A549 (cell line): ENCODE measurements at regions not wholly inside any gene's neighbourhood (a gene's known extent, or its start where the extent isn't known, plus 50 kb on each side); places are given as distances from the start of the nearest gene placed in this dataset.

Source experiments
- ATAC-seq, 2 experiments: fragments of 200-7000 bp in 1 of 2; fragments of >200 bp in 1 of 2; cut with Nextera tagmentation in 1 of 2; cut with Tn5 transposase in 1 of 2; 3 replicates each; pipeline versions ENCODE4 v1.8.0 to v1.9.1; 2018 to 2020; ENCODE audit warnings: mild to moderate bottlenecking in 1 of 2, moderate library complexity in 1 of 2
- CTCF ChIA-PET: fragments of 300-600 bp; sonication (Branson Sonifier 250); formaldehyde crosslinking; extraction: SDS; loops from one replicate; lab custom pipeline; 2021; ENCODE audit warnings: antibody characterized with exemption, inconsistent platforms; lab: Yijun Ruan, JAX
- POLR2A ChIA-PET: fragments of 350-600 bp; formaldehyde crosslinking; extraction: SDS; loops from one replicate; lab custom pipeline; 2021; ENCODE audit warnings: antibody characterized with exemption, inconsistent platforms; lab: Yijun Ruan, JAX
- DNase-seq, 2 experiments: peaks; one replicate each; pipeline versions ENCODE4 v3.0.0 to v3.0.0-alpha.2; 2011 to 2016; ENCODE audit warnings: low read depth in 1 of 2, low spot score in 1 of 2
- FAIRE-seq: peaks from 2 replicates; lab custom pipeline; 2011; peaks lifted over from hg19 to GRCh38; lab: Jason Lieb, UNC
- H3K27ac ChIP-seq, 2 experiments: fragments of >200 bp; sonication (Bioruptor Twin); formaldehyde crosslinking; 3 replicates each; pipeline ENCODE4 v1.5.1; 2016 to 2017
- H3K4me1 ChIP-seq: fragments of >200 bp; sonication (Bioruptor Twin); formaldehyde crosslinking; 3 replicates; pipeline ENCODE4 v1.6.1; 2016
- H3K4me2 ChIP-seq: fragments of >200 bp; sonication (Bioruptor Twin); formaldehyde crosslinking; 3 replicates; pipeline ENCODE4 v1.6.1; 2016
- H3K4me3 ChIP-seq: fragments of >200 bp; sonication (Bioruptor Twin); formaldehyde crosslinking; 3 replicates; pipeline ENCODE4 v1.5.1; 2016
- H3K9me3 ChIP-seq: fragments of >200 bp; sonication (Bioruptor Twin); formaldehyde crosslinking; 3 replicates; pipeline ENCODE4 v1.6.1; 2016
- BHLHE40 ChIP-seq: IDR thresholded peaks from 2 replicates; pipeline ENCODE4 v1.6.1; 2012; ENCODE audit warnings: low read depth, low read length, inconsistent platforms
- ELK1 ChIP-seq: fragments of 150-350 bp; IDR thresholded peaks from 2 replicates; pipeline ENCODE4 v1.6.1; 2014; ENCODE audit warnings: low read depth, mild to moderate bottlenecking, low read length
- EP300 ChIP-seq, 2 experiments: fragments of >200 bp; sonication (Bioruptor Twin); formaldehyde crosslinking; IDR thresholded peaks; 2 replicates in 1 of 2; 3 replicates in 1 of 2; pipeline ENCODE4 v1.6.1; 2016 to 2017
- ESRRA ChIP-seq: fragments of 150-350 bp; IDR thresholded peaks from 2 replicates; pipeline ENCODE4 v1.6.1; 2014; ENCODE audit warnings: mild to moderate bottlenecking, low read length, borderline replicate concordance
- FOSB ChIP-seq: fragments of 250-450 bp; sonication (Bioruptor Pico); IDR thresholded peaks from 2 replicates; pipeline ENCODE4 v1.5.0; 2020; ENCODE audit warnings: mild to moderate bottlenecking, moderate library complexity
- HOXB13 ChIP-seq: fragments of 250-450 bp; sonication (Bioruptor Pico); IDR thresholded peaks from 2 replicates; pipeline ENCODE4 v1.5.0; 2020; ENCODE audit warnings: low read depth, mild to moderate bottlenecking, moderate library complexity
- JUN ChIP-seq, 2 experiments: fragments of >200 bp; sonication (Bioruptor Twin); formaldehyde crosslinking; IDR thresholded peaks; 2 replicates in 1 of 2; 3 replicates in 1 of 2; pipeline ENCODE4 v1.6.1; 2016 to 2017
- KDM1A ChIP-seq: fragments of 200-600 bp; sonication (generic); IDR thresholded peaks from 2 replicates; pipeline ENCODE4 v1.6.1; 2016; ENCODE audit warnings: low read depth, mild to moderate bottlenecking
- KDM5A ChIP-seq: fragments of 200-600 bp; sonication (generic); IDR thresholded peaks from 2 replicates; pipeline ENCODE4 v1.6.1; 2016; ENCODE audit warnings: antibody characterized with exemption, mild to moderate bottlenecking
- MAFK ChIP-seq: fragments of 450-650 bp; IDR thresholded peaks from 2 replicates; pipeline ENCODE4 v1.6.1; 2014; ENCODE audit not compliant: partially characterized antibody
- MAZ ChIP-seq: fragments of 150-350 bp; IDR thresholded peaks from 2 replicates; pipeline ENCODE4 v1.6.1; 2014; ENCODE audit warnings: antibody characterized with exemption, low read depth, low read length, borderline replicate concordance
- MYC ChIP-seq: IDR thresholded peaks from 2 replicates; pipeline ENCODE4 v1.6.1; 2012; ENCODE audit warnings: mild to moderate bottlenecking, inconsistent platforms, low read length, improper control_type of control experiment, borderline replicate concordance
- NPAS2 ChIP-seq: fragments of 250-450 bp; sonication (Bioruptor Pico); IDR thresholded peaks from 2 replicates; pipeline ENCODE4 v1.8.0; 2022; ENCODE audit warnings: mild to moderate bottlenecking, moderate library complexity, borderline replicate concordance
- POLR2A ChIP-seq: IDR thresholded peaks from 2 replicates; pipeline ENCODE4 v1.6.1; 2012; ENCODE audit warnings: mild to moderate bottlenecking, low read length
- RCOR1 ChIP-seq: fragments of 150-350 bp; IDR thresholded peaks from 2 replicates; pipeline ENCODE4 v1.6.1; 2014; ENCODE audit warnings: antibody characterized with exemption, low read length, low read depth
- RFX5 ChIP-seq: fragments of 450-650 bp; IDR thresholded peaks from 2 replicates; pipeline ENCODE4 v1.7.1; 2014; ENCODE audit warnings: antibody characterized with exemption, mild to moderate bottlenecking, moderate library complexity
- TP53 ChIP-seq: fragments of 250-450 bp; sonication (Bioruptor Pico); IDR thresholded peaks from 2 replicates; pipeline ENCODE4 v1.5.0; 2021; ENCODE audit warnings: mild to moderate bottlenecking, moderate library complexity
- ZFP36 ChIP-seq: fragments of 450-650 bp; IDR thresholded peaks from 2 replicates; pipeline ENCODE4 v1.6.1; 2014; ENCODE audit warnings: borderline replicate concordance; ENCODE audit not compliant: partially characterized antibody
- WGBS: methylation state at CpG from one replicate; pipeline ENCODE4 v1.1.6; 2017; ENCODE audit errors: missing lambda C conversion rate; 5-methylcytosine and 5-hydroxymethylcytosine counted together
- TF ChIP-seq, protein P1 (sequence below): IDR thresholded peaks from 2 replicates; pipeline ENCODE4 v1.6.1; 2012; ENCODE audit warnings: low read depth, borderline replicate concordance

GRCh38 chr1:38228718-38229117, 182.1 kb upstream of the POU3F1 start:
- H3K27ac ChIP-seq, result no peak overlapping the region
- CTCF ChIA-PET, result interaction anchor here (1.4 kb wide), 1 partner anchor 18 kb away, joined by 3 read pairs; no protein-coding TSS in a partner anchor
- WGBS, result 23% methylated on average over 3 of the region's 3 CpGs
- H3K4me3 ChIP-seq, result no peak overlapping the region
- H3K9me3 ChIP-seq, result no peaks in the 10 kb centered on the region
- POLR2A ChIA-PET, result no interaction called here
- TF ChIP-seq BHLHE40 (no peak), RFX5 (no peak), RCOR1 (no peak), MAZ (no peak), KDM5A (no peak), HOXB13 (CRISPR knock-in tag) (no peak)
- TF ChIP-seq, protein P1, sequence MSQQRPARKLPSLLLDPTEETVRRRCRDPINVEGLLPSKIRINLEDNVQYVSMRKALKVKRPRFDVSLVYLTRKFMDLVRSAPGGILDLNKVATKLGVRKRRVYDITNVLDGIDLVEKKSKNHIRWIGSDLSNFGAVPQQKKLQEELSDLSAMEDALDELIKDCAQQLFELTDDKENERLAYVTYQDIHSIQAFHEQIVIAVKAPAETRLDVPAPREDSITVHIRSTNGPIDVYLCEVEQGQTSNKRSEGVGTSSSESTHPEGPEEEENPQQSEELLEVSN, result no peak
- TF ChIP-seq, all 56 proteins: peak for 0
- DNase-seq (no peak), FAIRE-seq (no peak), ATAC-seq (no peak)
- H3K4me1 ChIP-seq, result no peaks in the 10 kb centered on the region
- H3K4me2 ChIP-seq, result no peak overlapping the region

- ChIA-PET POLR2A (no interaction called here), CTCF (no interaction called here)
- WGBS, result 56% methylated on average over 3 of the region's 3 CpGs
- Histone ChIP-seq H3K9me3 (no peaks in the 10 kb centered on the region), H3K4me1 (no peaks in the 10 kb centered on the region), H3K4me2 (no peak overlapping the region), H3K27ac (no peak overlapping the region), H3K4me3 (no peak overlapping the region)
- TF ChIP-seq POLR2A (no peak), MAFK (no peak), KDM1A (no peak), TP53 (CRISPR knock-in tag) (no peak), FOSB (no peak), RFX5 (no peak), ESRRA (no peak)
- ATAC-seq (no peak), DNase-seq (no peak), FAIRE-seq (no peak)
Measured at GRCh38 chr1:38225745-38226144, 179.2 kb upstream of the POU3F1 start.

GRCh38 chr1:38223391-38223790, 176.8 kb upstream of the POU3F1 start:
- no peak for ATAC-seq

DNA sequence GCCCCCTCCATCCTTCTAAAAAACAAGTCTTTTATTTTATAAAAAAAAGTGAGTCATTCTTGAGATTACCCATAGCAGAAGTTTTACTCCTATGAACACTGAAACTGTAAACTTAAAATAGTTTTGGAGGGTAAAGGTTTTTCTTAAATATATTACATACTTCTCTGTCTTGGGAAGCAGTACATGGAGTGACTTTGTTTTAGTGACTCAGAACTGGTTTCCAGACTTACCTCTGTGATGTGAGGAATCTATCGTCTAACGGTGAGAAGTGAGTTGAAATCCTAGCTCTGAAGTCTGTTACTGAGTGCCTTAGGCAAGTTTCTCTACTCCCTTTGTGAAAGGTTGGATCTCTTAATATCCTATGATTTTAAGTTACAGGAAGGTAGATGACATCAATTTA, 176.3 kb upstream of the POU3F1 start:
- no peaks in the 10 kb centered on the region for H3K9me3 ChIP-seq
- DNase-seq (no peak), FAIRE-seq (no peak), ATAC-seq (no peak)
- H3K4me2 ChIP-seq, result no peak overlapping the region
- H3K27ac ChIP-seq, result no peak overlapping the region
- TF ChIP-seq ZFP36, result no peak
- TF ChIP-seq NPAS2, result no peak
- 49% methylated on average over 2 of the region's 2 CpGs for WGBS
- H3K4me3 ChIP-seq, result no peak overlapping the region
- ChIA-PET CTCF (no interaction called here), POLR2A (no interaction called here)
- no peaks in the 10 kb centered on the region for H3K4me1 ChIP-seq

More at GRCh38 chr1:38223391-38223790, 176.8 kb upstream of the POU3F1 start:
- no peaks in the 10 kb centered on the region for H3K4me1 ChIP-seq
- ChIA-PET CTCF (no interaction called here), POLR2A (no interaction called here)
- no peaks in the 10 kb centered on the region for H3K9me3 ChIP-seq
- no peak overlapping the region for H3K27ac ChIP-seq
- DNase-seq, result no peak
- TF ChIP-seq BHLHE40, result no peak
- H3K4me2 ChIP-seq, result no peak overlapping the region
- no peak overlapping the region for H3K4me3 ChIP-seq
- FAIRE-seq, result no peak

DNA sequence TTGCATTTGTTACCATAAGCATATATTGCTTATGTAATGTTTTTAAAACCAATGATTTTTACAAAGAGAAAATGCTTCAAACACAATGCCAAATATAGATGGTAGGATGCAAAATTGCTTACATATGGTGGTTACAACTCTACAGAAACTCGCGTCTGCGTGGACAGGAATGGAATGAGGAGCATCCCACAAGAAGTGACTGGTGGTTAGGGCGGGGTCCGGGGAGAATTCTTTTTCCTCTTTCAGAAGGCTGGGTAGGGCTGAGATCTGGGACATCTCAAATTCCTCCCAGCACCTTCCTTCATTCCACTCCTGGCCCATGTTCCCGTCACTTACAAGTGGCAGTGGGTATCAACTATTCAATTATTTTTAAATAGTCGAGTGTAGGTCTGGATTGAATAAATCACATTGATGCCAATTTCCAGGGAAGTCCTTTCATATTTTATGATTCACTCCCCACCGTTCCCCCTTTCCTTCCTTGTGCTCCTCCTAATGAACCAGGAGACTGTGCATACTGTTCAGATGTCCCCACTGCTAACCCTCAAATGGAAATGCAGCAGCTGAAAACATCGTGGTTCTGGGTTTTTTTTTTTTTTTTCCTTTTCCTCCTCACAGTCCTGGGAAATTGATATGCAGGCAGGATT, 174.5 kb upstream of the POU3F1 start:
- no peaks in the 10 kb centered on the region for H3K4me1 ChIP-seq
- H3K27ac ChIP-seq, result no peak overlapping the region
- ATAC-seq, result no peak
- TF ChIP-seq JUN (IDR thresholded peaks at IDR 0.05) (no peak), MYC (no peak), HOXB13 (CRISPR knock-in tag) (no peak), ELK1 (no peak), ZFP36 (no peak), EP300 (IDR thresholded peaks at IDR 0.05) (no peak)
- TF ChIP-seq, all 56 proteins: peak for 0
- H3K4me3 ChIP-seq, result no peak overlapping the region
- WGBS, result 13% methylated on average over 9 of the region's 9 CpGs
- ChIA-PET POLR2A (no interaction called here), CTCF (no interaction called here)
- no peaks in the 10 kb centered on the region for H3K9me3 ChIP-seq
- DNase-seq (no peak), FAIRE-seq (no peak)
- no peak overlapping the region for H3K4me2 ChIP-seq
